HepG2 (cell line): ENCODE measurements at regions not wholly inside any gene's neighbourhood (a gene's known extent, or its start where the extent isn't known, plus 50 kb on each side); places are given as distances from the start of the nearest gene placed in this dataset.

Source experiments
- ATAC-seq: fragments of 200-7000 bp; cut with Tn5 transposase; 3 replicates; pipeline ENCODE4 v1.9.1; 2020; ENCODE audit warnings: mild to moderate bottlenecking, moderate library complexity
- BruUV-seq: library from RNA; stranded (reverse); fragments of 400-500 nt; replicated peaks from 2 replicates; lab custom pipeline; 2021; lab: Mats Ljungman, UMichigan
- CTCF ChIA-PET: fragments of 300-600 bp; formaldehyde crosslinking; extraction: SDS; loops from one replicate; lab custom pipeline; 2021; ENCODE audit warnings: low total read pairs, inconsistent platforms, low intra/inter-chr PET ratio; lab: Yijun Ruan, JAX
- POLR2A ChIA-PET: fragments of 350-600 bp; sonication (Branson Sonifier 250); formaldehyde crosslinking; loops from one replicate; lab custom pipeline; 2020; ENCODE audit warnings: antibody characterized with exemption, inconsistent platforms; lab: Yijun Ruan, JAX
- DNase-seq: peaks from one replicate; pipeline ENCODE4 v3.0.0-alpha.2; 2015; ENCODE audit warnings: low spot score
- FAIRE-seq: peaks from 3 replicates; lab custom pipeline; 2011; peaks lifted over from hg19 to GRCh38; lab: Jason Lieb, UNC
- H2AFZ ChIP-seq: one replicate; pipeline ENCODE4 v1.6.1; 2011; ENCODE audit warnings: low read length, inconsistent platforms
- H3K27ac ChIP-seq: fragments of 300-600 bp; 3 replicates; pipeline ENCODE4 v1.8.0; 2011; ENCODE audit warnings: mixed run types, mild to moderate bottlenecking, mixed read lengths, low read length, inconsistent platforms; ENCODE audit not compliant: insufficient read depth; ENCODE audit errors: extremely low read length
- H3K27me3 ChIP-seq, 2 experiments: fragments of 200-600 bp in 1 of 2; 2 replicates in 1 of 2; 3 replicates in 1 of 2; pipeline versions ENCODE4 v1.6.0 to v1.8.0; 2011; ENCODE audit warnings: low read length in 2 of 2, mild to moderate bottlenecking in 2 of 2, moderate library complexity in 2 of 2, inconsistent platforms in 1 of 2; ENCODE audit not compliant: insufficient read depth in 2 of 2, control insufficient read depth in 1 of 2
- H3K36me3 ChIP-seq, 2 experiments: fragments of 200-600 bp in 1 of 2; replicated peaks in 1 of 2; 2 replicates in 1 of 2; 3 replicates in 1 of 2; pipeline versions ENCODE4 v1.5.1 to v1.8.0; 2011; ENCODE audit warnings: low read length in 2 of 2, inconsistent platforms in 1 of 2; ENCODE audit not compliant: insufficient read depth in 2 of 2, control insufficient read depth in 1 of 2
- H3K4me1 ChIP-seq: 2 replicates; pipeline ENCODE4 v1.5.1; 2012; ENCODE audit warnings: low read length, inconsistent platforms; ENCODE audit not compliant: insufficient read depth
- H3K4me2 ChIP-seq: 2 replicates; pipeline ENCODE4 v1.6.0; 2011; ENCODE audit warnings: low read depth, low read length, inconsistent platforms
- H3K4me3 ChIP-seq, 3 experiments: fragments of 200-600 bp in 1 of 3; sonication (generic), shearing (Covaris generic) in 1 of 3; replicated peaks in 1 of 3; 2 replicates each; pipeline ENCODE4 v1.5.1; 2011 to 2016; ENCODE audit warnings: low read length in 3 of 3, inconsistent platforms in 2 of 3, low read depth in 2 of 3, mild to moderate bottlenecking in 2 of 3, control low read depth in 1 of 3, mixed read lengths in 1 of 3; ENCODE audit not compliant: insufficient read depth in 1 of 3
- H3K79me2 ChIP-seq: one replicate; pipeline ENCODE4 v1.6.1; 2011; ENCODE audit warnings: low read length, inconsistent platforms; ENCODE audit not compliant: insufficient read depth
- H3K9ac ChIP-seq: 2 replicates; pipeline ENCODE4 v1.6.0; 2011; ENCODE audit warnings: mild to moderate bottlenecking, low read depth, low read length, inconsistent platforms; ENCODE audit not compliant: insufficient read depth
- H3K9me3 ChIP-seq: 2 replicates; pipeline ENCODE4 v1.5.1; 2012; ENCODE audit warnings: mild to moderate bottlenecking, low read length
- H4K20me1 ChIP-seq: 2 replicates; pipeline ENCODE4 v1.6.0; 2011; ENCODE audit warnings: inconsistent platforms, mild to moderate bottlenecking, low read length, moderate library complexity; ENCODE audit not compliant: insufficient read depth
- E2F1 ChIP-seq: sonication (generic); formaldehyde crosslinking; IDR thresholded peaks from 2 replicates; pipeline ENCODE4 v1.5.0; 2020; ENCODE audit warnings: missing genetic modification reagents
- EZH2 ChIP-seq: conservative IDR thresholded peaks from 2 replicates; pipeline ENCODE4 v1.6.1; 2012; ENCODE audit warnings: mild to moderate bottlenecking, low read depth, low read length, moderate library complexity
- FOXO1 ChIP-seq: sonication (generic); formaldehyde crosslinking; IDR thresholded peaks from 2 replicates; pipeline ENCODE4 v1.4.0; 2020; ENCODE audit warnings: missing genetic modification reagents
- HMG20A ChIP-seq: IDR thresholded peaks from 2 replicates; pipeline ENCODE4 v1.6.1; 2016; ENCODE audit warnings: borderline replicate concordance
- MAFK ChIP-seq, 2 experiments: IDR thresholded peaks in 1 of 2; conservative IDR thresholded peaks in 1 of 2; 2 replicates each; pipeline ENCODE4 v1.6.1; 2011; ENCODE audit warnings: improper control_type of control experiment in 2 of 2, low read length in 2 of 2
- RAD21 ChIP-seq: fragments of 450-650 bp; formaldehyde crosslinking; IDR thresholded peaks from 2 replicates; pipeline ENCODE4 v1.5.0; 2020; ENCODE audit warnings: mild to moderate bottlenecking
- ZFP36L2 ChIP-seq: sonication (generic); formaldehyde crosslinking; IDR thresholded peaks from 2 replicates; pipeline ENCODE4 v1.4.0; 2020; ENCODE audit warnings: missing genetic modification reagents
- ZNF326 ChIP-seq: sonication (generic); formaldehyde crosslinking; IDR thresholded peaks from 2 replicates; pipeline ENCODE4 v1.4.0; 2020; ENCODE audit warnings: missing genetic modification reagents, borderline replicate concordance
- ZNF383 ChIP-seq: sonication (generic); formaldehyde crosslinking; IDR thresholded peaks from 2 replicates; pipeline ENCODE4 v1.4.0; 2020; ENCODE audit warnings: missing genetic modification reagents, mild to moderate bottlenecking, borderline replicate concordance
- ZNF687 ChIP-seq: sonication (generic); formaldehyde crosslinking; IDR thresholded peaks from 2 replicates; pipeline ENCODE4 v1.5.1; 2020; ENCODE audit warnings: mild to moderate bottlenecking, missing genetic modification reagents, moderate library complexity
- ZSCAN20 ChIP-seq: sonication (generic); formaldehyde crosslinking; IDR thresholded peaks from 2 replicates; pipeline ENCODE4 v1.4.0; 2020; ENCODE audit warnings: missing genetic modification reagents, mild to moderate bottlenecking, borderline replicate concordance
- WGBS: methylation state at CpG from one replicate; pipeline ENCODE4 v1.1.6; 2017; ENCODE audit warnings: low lambda C conversion rate; 5-methylcytosine and 5-hydroxymethylcytosine counted together
- in situ Hi-C: cut with HindIII; loops from 2 replicates; pipeline ENCODE4 v1.10.0; 2017; ENCODE audit warnings: low pct_unique_long_range_greater_than_20kb; ENCODE audit not compliant: extremely low pct_ligation_motif_present
- intact Hi-C: fragments of 100-400 bp; cut with micrococcal nuclease; formaldehyde crosslinking; loops from one replicate; pipeline ENCODE4 v1.10.0; 2022; ENCODE audit not compliant: unreplicated experiment
- TF ChIP-seq, protein P1 (sequence below): sonication (generic); formaldehyde crosslinking; IDR thresholded peaks from 2 replicates; pipeline ENCODE4 v1.8.1; 2022; ENCODE audit warnings: low read depth, mild to moderate bottlenecking, missing genetic modification reagents
- TF ChIP-seq, protein P2 (sequence below): sonication (generic); formaldehyde crosslinking; IDR thresholded peaks from 2 replicates; pipeline ENCODE4 v1.4.0; 2020; ENCODE audit warnings: missing genetic modification reagents

GRCh38 chr7:39798077-39798476 is 152.0 kb upstream of the CDK13 start (continued):
- TF ChIP-seq ZNF687 (CRISPR knock-in tag) (peak; percentile 48; the same call in 1 of the 2 replicates), MAFK (conservative IDR thresholded peaks at IDR 0.05 in 1 of 2, IDR thresholded peaks at IDR 0.05 in 1 of 2; ENCODE audit: low read length in 2 of 2) (peak; percentile 59 to 72)
- TF ChIP-seq, all 625 proteins: peak for 11; not testable (repeated sequence) for 614

DNA sequence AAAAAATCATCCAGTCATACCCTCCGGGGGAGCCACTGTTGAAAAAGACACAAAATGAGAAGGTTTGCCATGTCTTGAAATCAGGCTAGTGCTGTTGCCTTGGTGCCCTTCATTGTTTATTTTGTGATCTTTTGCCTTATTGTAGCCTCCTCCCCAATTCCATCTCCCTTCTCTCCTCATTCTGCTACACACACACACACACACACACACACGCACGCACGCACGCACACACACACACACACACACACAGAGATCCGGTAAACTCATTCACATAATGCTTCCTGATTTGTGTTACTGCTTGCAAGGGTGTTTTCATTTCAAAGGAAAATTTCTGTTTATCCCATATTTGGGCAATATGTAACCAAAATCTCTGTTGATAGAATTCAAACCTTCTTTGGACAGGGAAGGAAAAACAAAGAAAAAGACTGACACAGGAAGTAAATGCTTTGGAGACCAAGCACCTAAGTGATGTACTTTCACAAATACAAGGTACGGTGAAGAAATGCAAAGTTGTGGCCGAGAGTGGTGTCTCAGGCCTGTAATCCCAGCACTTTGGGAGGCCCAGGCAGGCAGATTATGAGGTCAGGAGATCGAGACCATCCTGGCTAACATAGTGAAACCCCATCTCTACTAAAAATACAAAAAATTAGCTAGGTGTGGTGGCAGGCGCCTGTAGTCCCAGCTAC is 141.1 kb upstream of the CDK13 start:
- CTCF ChIA-PET: no interaction called here
- no peaks in the 10 kb centered on the region for H3K9me3 ChIP-seq
- TF ChIP-seq, protein P1, sequence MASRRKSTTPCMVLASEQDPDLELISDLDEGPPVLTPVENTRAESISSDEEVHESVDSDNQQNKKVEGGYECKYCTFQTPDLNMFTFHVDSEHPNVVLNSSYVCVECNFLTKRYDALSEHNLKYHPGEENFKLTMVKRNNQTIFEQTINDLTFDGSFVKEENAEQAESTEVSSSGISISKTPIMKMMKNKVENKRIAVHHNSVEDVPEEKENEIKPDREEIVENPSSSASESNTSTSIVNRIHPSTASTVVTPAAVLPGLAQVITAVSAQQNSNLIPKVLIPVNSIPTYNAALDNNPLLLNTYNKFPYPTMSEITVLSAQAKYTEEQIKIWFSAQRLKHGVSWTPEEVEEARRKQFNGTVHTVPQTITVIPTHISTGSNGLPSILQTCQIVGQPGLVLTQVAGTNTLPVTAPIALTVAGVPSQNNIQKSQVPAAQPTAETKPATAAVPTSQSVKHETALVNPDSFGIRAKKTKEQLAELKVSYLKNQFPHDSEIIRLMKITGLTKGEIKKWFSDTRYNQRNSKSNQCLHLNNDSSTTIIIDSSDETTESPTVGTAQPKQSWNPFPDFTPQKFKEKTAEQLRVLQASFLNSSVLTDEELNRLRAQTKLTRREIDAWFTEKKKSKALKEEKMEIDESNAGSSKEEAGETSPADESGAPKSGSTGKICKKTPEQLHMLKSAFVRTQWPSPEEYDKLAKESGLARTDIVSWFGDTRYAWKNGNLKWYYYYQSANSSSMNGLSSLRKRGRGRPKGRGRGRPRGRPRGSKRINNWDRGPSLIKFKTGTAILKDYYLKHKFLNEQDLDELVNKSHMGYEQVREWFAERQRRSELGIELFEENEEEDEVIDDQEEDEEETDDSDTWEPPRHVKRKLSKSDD (CRISPR knock-in tag): no peak
- TF ChIP-seq FOXO1 (CRISPR knock-in tag): no peak
- TF ChIP-seq EZH2: no peak
- TF ChIP-seq, protein P2, sequence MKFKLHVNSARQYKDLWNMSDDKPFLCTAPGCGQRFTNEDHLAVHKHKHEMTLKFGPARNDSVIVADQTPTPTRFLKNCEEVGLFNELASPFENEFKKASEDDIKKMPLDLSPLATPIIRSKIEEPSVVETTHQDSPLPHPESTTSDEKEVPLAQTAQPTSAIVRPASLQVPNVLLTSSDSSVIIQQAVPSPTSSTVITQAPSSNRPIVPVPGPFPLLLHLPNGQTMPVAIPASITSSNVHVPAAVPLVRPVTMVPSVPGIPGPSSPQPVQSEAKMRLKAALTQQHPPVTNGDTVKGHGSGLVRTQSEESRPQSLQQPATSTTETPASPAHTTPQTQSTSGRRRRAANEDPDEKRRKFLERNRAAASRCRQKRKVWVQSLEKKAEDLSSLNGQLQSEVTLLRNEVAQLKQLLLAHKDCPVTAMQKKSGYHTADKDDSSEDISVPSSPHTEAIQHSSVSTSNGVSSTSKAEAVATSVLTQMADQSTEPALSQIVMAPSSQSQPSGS: no peak
- no peak for TF ChIP-seq RAD21 (CRISPR knock-in tag)
- TF ChIP-seq ZFP36L2 (CRISPR knock-in tag): no peak
- no peak for TF ChIP-seq ZSCAN20 (CRISPR knock-in tag)
- no peak for TF ChIP-seq ZNF326 (CRISPR knock-in tag)
- no peak for TF ChIP-seq ZNF383 (CRISPR knock-in tag)
- no peak for TF ChIP-seq E2F1 (CRISPR knock-in tag)
- TF ChIP-seq HMG20A: no peak

More for the DNA sequence above, 141.1 kb upstream of the CDK13 start:
- POLR2A ChIA-PET: no interaction called here
- WGBS: 36% methylated on average over 10 of the region's 10 CpGs
- Histone ChIP-seq H3K79me2 (no peaks in the 10 kb centered on the region), H3K4me1 (no peaks in the 10 kb centered on the region), H3K36me3 (no peaks in the 10 kb centered on the region), H3K9ac (no peak overlapping the region), H3K27ac (no peak overlapping the region), H4K20me1 (no peaks in the 10 kb centered on the region), H3K4me3 (no peak overlapping the region), H2AFZ (no peak overlapping the region), H3K4me2 (no peak overlapping the region), H3K27me3 (0 out of 5 replicates have a peak, but pooled peaks cover 0 to 4% of the 10 kb centered on the region in 2 experiments)
- no peak for FAIRE-seq
- in situ Hi-C loops: no loop called here
- intact Hi-C loops: no loop called here
- ATAC-seq: no peak
- no TSS peak for BruUV-seq
- DNase-seq: no peak
